ENCODE measurements at regions not wholly inside any gene's neighbourhood (a gene's known extent, or its start where the extent isn't known, plus 50 kb on each side); places are given as distances from the start of the nearest gene placed in this dataset.
"Not testable (repeated sequence)": the region's sequence is repeated elsewhere in the genome, so short reads cannot be mapped to it uniquely, and the experiment has no call there.

GRCh38 chr9:109993250-109993978 is 213.4 kb downstream of the PALM2AKAP2 start:
- WGBS, 3 donors: 21 to 55% (median 26%) methylated on average over 2 of the region's 2 CpGs
- FAIRE-seq (no peak), DNase-seq (no peak)
- peaks cover 0 to 16% of the 10 kb centered on the region in 2 donors for H3K9me3 ChIP-seq (ENCODE audit: control insufficient read depth in 2 of 2, insufficient read depth in 1 of 2, low read depth in 1 of 2, low read length in 1 of 2)
- H3K36me3 ChIP-seq (ENCODE audit: control insufficient read depth in 3 of 3, insufficient read depth in 2 of 3, low read depth in 1 of 3, low read length in 3 of 3): no peaks in the 10 kb centered on the region
- H3K27ac ChIP-seq (ENCODE audit: low read depth in 1 of 3, low read length in 2 of 3): no peak overlapping the region
- H3K4me1 ChIP-seq (ENCODE audit: control insufficient read depth in 3 of 3, insufficient read depth in 2 of 3, low read depth in 1 of 3, low read length in 2 of 3): no peaks in the 10 kb centered on the region
- H3K4me3 ChIP-seq (ENCODE audit: low read depth in 1 of 3, low read length in 3 of 3): no peak overlapping the region
- H3K27me3 ChIP-seq (ENCODE audit: control insufficient read depth in 3 of 3, insufficient read depth in 3 of 3, low read length in 3 of 3): no peaks in the 10 kb centered on the region

- no peak overlapping the region for H3K27ac ChIP-seq (ENCODE audit: low read depth in 1 of 3, low read length in 2 of 3)
- H3K9me3 ChIP-seq (ENCODE audit: control insufficient read depth in 2 of 2, insufficient read depth in 1 of 2, low read depth in 1 of 2, low read length in 1 of 2): peaks cover 0 to 10% of the 10 kb centered on the region in 2 donors
- H3K36me3 ChIP-seq (ENCODE audit: control insufficient read depth in 3 of 3, insufficient read depth in 2 of 3, low read depth in 1 of 3, low read length in 3 of 3): no peaks in the 10 kb centered on the region
- no peaks in the 10 kb centered on the region for H3K4me1 ChIP-seq (ENCODE audit: control insufficient read depth in 3 of 3, insufficient read depth in 2 of 3, low read depth in 1 of 3, low read length in 2 of 3)
- H3K27me3 ChIP-seq (ENCODE audit: control insufficient read depth in 3 of 3, insufficient read depth in 3 of 3, low read length in 3 of 3): no peaks in the 10 kb centered on the region
- 74 to 81% (median 75%) methylated on average over 3 of the region's 3 CpGs for WGBS, 3 donors
- no peak for FAIRE-seq
- no peak overlapping the region for H3K4me3 ChIP-seq (ENCODE audit: low read depth in 1 of 3, low read length in 3 of 3)
- no peak for DNase-seq
Measured at GRCh38 chr9:109994141-109994540, 213.8 kb downstream of the C9orf152 start.

GRCh38 chr9:109996936-109997580 is 210.9 kb downstream of the C9orf152 start:
- DNase-seq (no peak), FAIRE-seq (no peak)
- H3K27me3 ChIP-seq (ENCODE audit: control insufficient read depth in 3 of 3, insufficient read depth in 3 of 3, low read length in 3 of 3): no peaks in the 10 kb centered on the region
- no peak overlapping the region for H3K4me3 ChIP-seq (ENCODE audit: low read depth in 1 of 3, low read length in 3 of 3)
- H3K27ac ChIP-seq (ENCODE audit: low read depth in 1 of 3, low read length in 2 of 3): no peak overlapping the region
- H3K36me3 ChIP-seq (ENCODE audit: control insufficient read depth in 3 of 3, insufficient read depth in 2 of 3, low read depth in 1 of 3, low read length in 3 of 3): no peaks in the 10 kb centered on the region
- 86 to 90% (median 89%) methylated on average over 7 of the region's 7 CpGs for WGBS, 3 donors
- peaks cover 0 to 10% of the 10 kb centered on the region in 2 donors for H3K9me3 ChIP-seq (ENCODE audit: control insufficient read depth in 2 of 2, insufficient read depth in 1 of 2, low read depth in 1 of 2, low read length in 1 of 2)
- no peaks in the 10 kb centered on the region for H3K4me1 ChIP-seq (ENCODE audit: control insufficient read depth in 3 of 3, insufficient read depth in 2 of 3, low read depth in 1 of 3, low read length in 2 of 3)

- H3K4me3 ChIP-seq (ENCODE audit: low read depth in 1 of 3, low read length in 3 of 3): no peak overlapping the region
- FAIRE-seq: no peak
Measured at GRCh38 chr9:109997682-109998081, 210.3 kb downstream of the C9orf152 start.

GRCh38 chr9:110005521-110005920 is 202.4 kb downstream of the C9orf152 start:
- not testable (repeated sequence) for FAIRE-seq; H3K27me3 ChIP-seq (ENCODE audit: control insufficient read depth in 3 of 3, insufficient read depth in 3 of 3, low read length in 3 of 3); H3K27ac ChIP-seq (ENCODE audit: low read depth in 1 of 3, low read length in 2 of 3); DNase-seq; H3K4me3 ChIP-seq (ENCODE audit: low read depth in 1 of 3, low read length in 3 of 3); H3K9me3 ChIP-seq (ENCODE audit: control insufficient read depth in 2 of 2, insufficient read depth in 1 of 2, low read depth in 1 of 2, low read length in 1 of 2); H3K36me3 ChIP-seq (ENCODE audit: control insufficient read depth in 3 of 3, insufficient read depth in 2 of 3, low read depth in 1 of 3, low read length in 3 of 3); H3K4me1 ChIP-seq (ENCODE audit: control insufficient read depth in 3 of 3, insufficient read depth in 2 of 3, low read depth in 1 of 3, low read length in 2 of 3)
- WGBS, 3 donors: 61 to 74% (median 65%) methylated on average over 7 to 8 of the region's 8 CpGs

More at GRCh38 chr9:109997682-109998081, 210.3 kb downstream of the C9orf152 start:
- Histone ChIP-seq H3K9me3 (ENCODE audit: control insufficient read depth in 2 of 2, insufficient read depth in 1 of 2, low read depth in 1 of 2, low read length in 1 of 2) (peaks cover 0 to 10% of the 10 kb centered on the region in 2 donors), H3K36me3 (ENCODE audit: control insufficient read depth in 3 of 3, insufficient read depth in 2 of 3, low read depth in 1 of 3, low read length in 3 of 3) (no peaks in the 10 kb centered on the region), H3K27ac (ENCODE audit: low read depth in 1 of 3, low read length in 2 of 3) (no peak overlapping the region), H3K4me1 (ENCODE audit: control insufficient read depth in 3 of 3, insufficient read depth in 2 of 3, low read depth in 1 of 3, low read length in 2 of 3) (no peaks in the 10 kb centered on the region), H3K27me3 (ENCODE audit: control insufficient read depth in 3 of 3, insufficient read depth in 3 of 3, low read length in 3 of 3) (no peaks in the 10 kb centered on the region)
- WGBS, 3 donors: 67 to 83% (median 68%) methylated on average over 4 of the region's 4 CpGs
- DNase-seq: no peak

DNA sequence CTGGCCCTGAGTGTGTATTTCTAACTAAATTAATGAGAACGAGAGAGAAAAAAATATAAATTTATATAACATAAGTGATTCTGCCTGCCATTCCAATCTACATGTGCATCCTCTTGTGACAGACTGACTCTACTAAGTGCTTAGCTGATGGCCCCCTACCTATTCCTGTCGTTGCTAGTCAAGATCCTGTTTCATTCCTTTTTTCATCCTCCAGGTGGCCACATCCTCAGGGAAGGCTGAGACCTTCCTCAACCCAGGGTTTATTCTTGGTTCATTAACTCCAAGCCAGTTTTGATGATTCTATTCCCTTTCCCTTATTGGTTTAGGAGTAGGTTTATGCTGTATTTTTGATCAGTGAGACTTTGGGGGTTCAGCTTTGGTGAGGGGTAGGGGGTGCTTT is 201.3 kb downstream of the C9orf152 start:
- Histone ChIP-seq H3K9me3 (ENCODE audit: control insufficient read depth in 2 of 2, insufficient read depth in 1 of 2, low read depth in 1 of 2, low read length in 1 of 2) (no peaks in the 10 kb centered on the region), H3K4me1 (ENCODE audit: control insufficient read depth in 3 of 3, insufficient read depth in 2 of 3, low read depth in 1 of 3, low read length in 2 of 3) (no peaks in the 10 kb centered on the region), H3K27me3 (ENCODE audit: control insufficient read depth in 3 of 3, insufficient read depth in 3 of 3, low read length in 3 of 3) (no peaks in the 10 kb centered on the region), H3K4me3 (ENCODE audit: low read depth in 1 of 3, low read length in 3 of 3) (no peak overlapping the region), H3K27ac (ENCODE audit: low read depth in 1 of 3, low read length in 2 of 3) (no peak overlapping the region), H3K36me3 (ENCODE audit: control insufficient read depth in 3 of 3, insufficient read depth in 2 of 3, low read depth in 1 of 3, low read length in 3 of 3) (no peaks in the 10 kb centered on the region)
- FAIRE-seq (no peak), DNase-seq (no peak)
- 52 to 82% (median 65%) methylated on average over 2 of the region's 2 CpGs for WGBS, 3 donors

DNA sequence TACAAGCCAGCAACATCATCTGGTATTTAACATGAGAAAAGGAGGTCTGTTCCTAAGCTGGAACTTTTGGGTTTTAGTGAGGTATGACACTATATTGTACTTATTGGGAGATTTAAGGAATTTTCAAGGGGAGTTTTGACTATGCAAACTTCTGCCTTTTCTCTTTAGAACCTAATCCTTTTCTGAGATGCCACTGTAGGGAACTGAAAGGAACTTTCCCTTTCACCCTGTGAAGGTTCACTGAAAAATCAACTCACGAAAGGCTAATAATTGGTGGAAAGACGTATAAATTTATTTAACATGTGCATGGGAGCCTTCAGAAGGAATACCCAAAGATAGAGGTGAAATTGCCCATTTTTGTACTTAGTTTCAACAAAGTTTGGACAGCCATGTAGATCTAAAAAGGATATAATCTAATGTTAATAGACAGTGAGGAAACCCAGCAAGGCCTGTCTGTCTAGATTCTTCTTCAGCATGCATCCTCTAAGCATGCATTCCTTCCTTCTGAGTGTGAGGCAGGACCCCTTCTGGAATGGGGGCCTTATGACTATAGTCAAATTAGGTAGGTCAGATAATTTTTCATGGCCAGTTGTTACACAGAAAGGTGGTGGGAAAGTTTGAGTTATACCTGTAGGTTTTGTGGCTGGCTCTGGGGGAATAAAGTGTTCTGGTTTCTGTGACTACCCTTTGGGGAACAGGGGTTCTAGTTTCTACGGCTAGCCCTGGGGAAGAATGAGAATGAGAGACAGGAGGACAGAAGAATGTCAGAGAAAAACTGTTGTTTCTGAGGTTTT is 200.3 kb downstream of the C9orf152 start:
- no peaks in the 10 kb centered on the region for H3K36me3 ChIP-seq (ENCODE audit: control insufficient read depth in 3 of 3, insufficient read depth in 2 of 3, low read depth in 1 of 3, low read length in 3 of 3)
- H3K4me3 ChIP-seq (ENCODE audit: low read depth in 1 of 3, low read length in 3 of 3): no peak overlapping the region
- no peaks in the 10 kb centered on the region for H3K9me3 ChIP-seq (ENCODE audit: control insufficient read depth in 2 of 2, insufficient read depth in 1 of 2, low read depth in 1 of 2, low read length in 1 of 2)
- no peaks in the 10 kb centered on the region for H3K27me3 ChIP-seq (ENCODE audit: control insufficient read depth in 3 of 3, insufficient read depth in 3 of 3, low read length in 3 of 3)
- 68 to 91% (median 85%) methylated on average over 3 of the region's 3 CpGs for WGBS, 3 donors
- DNase-seq (no peak), FAIRE-seq (no peak)
- no peak overlapping the region for H3K27ac ChIP-seq (ENCODE audit: low read depth in 1 of 3, low read length in 2 of 3)
- H3K4me1 ChIP-seq (ENCODE audit: control insufficient read depth in 3 of 3, insufficient read depth in 2 of 3, low read depth in 1 of 3, low read length in 2 of 3): no peaks in the 10 kb centered on the region

- no peak for FAIRE-seq
- no peaks in the 10 kb centered on the region for H3K4me1 ChIP-seq (ENCODE audit: control insufficient read depth in 3 of 3, insufficient read depth in 2 of 3, low read depth in 1 of 3, low read length in 2 of 3)
- peaks cover 0 to 4% (median 0%) of the 10 kb centered on the region in 3 donors for H3K27me3 ChIP-seq (ENCODE audit: control insufficient read depth in 3 of 3, insufficient read depth in 3 of 3, low read length in 3 of 3)
- H3K4me3 ChIP-seq (ENCODE audit: low read depth in 1 of 3, low read length in 3 of 3): no peak overlapping the region
- H3K27ac ChIP-seq (ENCODE audit: low read depth in 1 of 3, low read length in 2 of 3): no peak overlapping the region
- 95 to 100% (median 98%) methylated on average over 1 of the region's 1 CpG for WGBS, 3 donors
- H3K9me3 ChIP-seq (ENCODE audit: control insufficient read depth in 2 of 2, insufficient read depth in 1 of 2, low read depth in 1 of 2, low read length in 1 of 2): peaks cover 0 to 3% of the 10 kb centered on the region in 2 donors
- no peaks in the 10 kb centered on the region for H3K36me3 ChIP-seq (ENCODE audit: control insufficient read depth in 3 of 3, insufficient read depth in 2 of 3, low read depth in 1 of 3, low read length in 3 of 3)
- DNase-seq: no peak
Measured at GRCh38 chr9:110008663-110009062, 199.3 kb downstream of the C9orf152 start.

All from small intestine (tissue), 7 donors.